Sigmoid colon (tissue), 4 donors: ENCODE measurements at regions not wholly inside any gene's neighbourhood (a gene's known extent, or its start where the extent isn't known, plus 50 kb on each side); places are given as distances from the start of the nearest gene placed in this dataset.

Experiments used
- CTCF ChIP-seq, 4 experiments: fragments of 450-650 bp in 3 of 4; fragments of 200-600 bp in 1 of 4; IDR thresholded peaks; one replicate each; pipeline ENCODE4 v1.5.1; 2016 to 2019; ENCODE audit warnings: antibody characterized with exemption in 4 of 4, mild to moderate bottlenecking in 3 of 4, moderate library complexity in 2 of 4
- POLR2A ChIP-seq, 2 donors: fragments of 450-650 bp; IDR thresholded peaks; one replicate each; pipeline ENCODE4 v1.6.1; 2016; ENCODE audit warnings: antibody characterized with exemption in 2 of 2, mild to moderate bottlenecking in 2 of 2, moderate library complexity in 2 of 2
- POLR2AphosphoS5 ChIP-seq, 4 donors: sonication (generic); formaldehyde crosslinking; IDR thresholded peaks; one replicate each; pipeline ENCODE4 v1.6.1; 2017; ENCODE audit warnings: antibody characterized with exemption in 4 of 4

- TF ChIP-seq CTCF (IDR thresholded peaks at IDR 0.05) (no peak), POLR2A (IDR thresholded peaks at IDR 0.05) (no peak), POLR2AphosphoS5 (IDR thresholded peaks at IDR 0.05) (no peak)
Observed at GRCh38 chr9:7436754-7437153, 362.8 kb downstream of the DMAC1 start.
